ENCODE measurements at regions not wholly inside any gene's neighbourhood (a gene's known extent, or its start where the extent isn't known, plus 50 kb on each side); places are given as distances from the start of the nearest gene placed in this dataset.

GRCh38 chr15:24899367-24899766 is 55.4 kb upstream of the SNRPN start:
- TF ChIP-seq, protein P1, sequence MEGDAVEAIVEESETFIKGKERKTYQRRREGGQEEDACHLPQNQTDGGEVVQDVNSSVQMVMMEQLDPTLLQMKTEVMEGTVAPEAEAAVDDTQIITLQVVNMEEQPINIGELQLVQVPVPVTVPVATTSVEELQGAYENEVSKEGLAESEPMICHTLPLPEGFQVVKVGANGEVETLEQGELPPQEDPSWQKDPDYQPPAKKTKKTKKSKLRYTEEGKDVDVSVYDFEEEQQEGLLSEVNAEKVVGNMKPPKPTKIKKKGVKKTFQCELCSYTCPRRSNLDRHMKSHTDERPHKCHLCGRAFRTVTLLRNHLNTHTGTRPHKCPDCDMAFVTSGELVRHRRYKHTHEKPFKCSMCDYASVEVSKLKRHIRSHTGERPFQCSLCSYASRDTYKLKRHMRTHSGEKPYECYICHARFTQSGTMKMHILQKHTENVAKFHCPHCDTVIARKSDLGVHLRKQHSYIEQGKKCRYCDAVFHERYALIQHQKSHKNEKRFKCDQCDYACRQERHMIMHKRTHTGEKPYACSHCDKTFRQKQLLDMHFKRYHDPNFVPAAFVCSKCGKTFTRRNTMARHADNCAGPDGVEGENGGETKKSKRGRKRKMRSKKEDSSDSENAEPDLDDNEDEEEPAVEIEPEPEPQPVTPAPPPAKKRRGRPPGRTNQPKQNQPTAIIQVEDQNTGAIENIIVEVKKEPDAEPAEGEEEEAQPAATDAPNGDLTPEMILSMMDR (IDR thresholded peaks at IDR 0.05), result no peak
- TF ChIP-seq EP300 (IDR thresholded peaks at IDR 0.05), result no peak
- TF ChIP-seq POLR2A (IDR thresholded peaks at IDR 0.05), result no peak

All from ovary (tissue), 3 donors.